T-cell (primary cell): ENCODE measurements at regions not wholly inside any gene's neighbourhood (a gene's known extent, or its start where the extent isn't known, plus 50 kb on each side); places are given as distances from the start of the nearest gene placed in this dataset.

Experiments
- ATAC-seq, 4 experiments: fragments of 200-7000 bp in 3 of 4; fragments of 150-1000 bp in 1 of 4; cut with Tn5 transposase; replicated peaks in 1 of 4; 1 replicate in 3 of 4; 2 replicates in 1 of 4; pipeline ENCODE4 v1.10.0; 2021; ENCODE audit warnings: moderate library complexity in 3 of 4, mild to moderate bottlenecking in 2 of 4, moderate number of reproducible peaks in 1 of 4
- CTCF ChIA-PET, 2 donors: fragments of 300-600 bp; sonication (Branson Sonifier 250); formaldehyde crosslinking; loops; one replicate each; lab custom pipeline; 2022; ENCODE audit warnings: antibody characterized with exemption in 2 of 2; lab: Charles Lee
- POLR2A ChIA-PET, 2 donors: fragments of 300-600 bp; sonication (Branson Sonifier 250); formaldehyde crosslinking; loops; one replicate each; lab custom pipeline; 2022; ENCODE audit warnings: antibody characterized with exemption in 2 of 2; lab: Charles Lee
- DNase-seq, 35 experiments: peaks; one replicate each; pipeline versions ENCODE4 v3.0.0 to v3.0.0-alpha.2; 2013 to 2023
- H3K27ac ChIP-seq: one replicate; pipeline ENCODE4 v1.5.1; 2013; ENCODE audit warnings: low read length
- H3K27me3 ChIP-seq, 2 experiments: replicated peaks in 1 of 2; 1 replicate in 1 of 2; 2 replicates in 1 of 2; pipeline versions ENCODE4 v1.6.1 to v1.7.0; 2013; ENCODE audit warnings: low read length in 1 of 2, mixed read lengths in 1 of 2; ENCODE audit not compliant: control insufficient read depth in 2 of 2, insufficient read depth in 2 of 2; ENCODE audit errors: extremely low read depth in 1 of 2
- H3K36me3 ChIP-seq, 2 donors: 1 replicate in 1 of 2; 2 replicates in 1 of 2; pipeline versions ENCODE4 v1.6.1 to v1.7.0; 2013; ENCODE audit warnings: low read length in 1 of 2; ENCODE audit not compliant: control insufficient read depth in 2 of 2, insufficient read depth in 1 of 2; ENCODE audit errors: extremely low read depth in 1 of 2
- H3K4me1 ChIP-seq, 2 experiments: 1 replicate in 1 of 2; 2 replicates in 1 of 2; pipeline versions ENCODE4 v1.6.1 to v1.7.0; 2013; ENCODE audit warnings: low read length in 2 of 2, mixed read lengths in 1 of 2; ENCODE audit not compliant: insufficient read depth in 2 of 2, control insufficient read depth in 1 of 2; ENCODE audit errors: extremely low read depth in 1 of 2
- H3K4me3 ChIP-seq, 2 donors: 1 replicate in 1 of 2; 2 replicates in 1 of 2; pipeline versions ENCODE4 v1.5.1 to v1.7.0; 2013; ENCODE audit warnings: mild to moderate bottlenecking in 2 of 2, low read length in 1 of 2, moderate library complexity in 1 of 2; ENCODE audit not compliant: control insufficient read depth in 1 of 2; ENCODE audit errors: extremely low read depth in 1 of 2
- H3K9me3 ChIP-seq: 2 replicates; pipeline ENCODE4 v1.7.0; 2013
- H3K27ac Mint-ChIP-seq, 2 donors: one replicate each; pipeline ENCODE4 v1.8.0; 2020 to 2021; ENCODE audit warnings: mild to moderate bottlenecking in 2 of 2, mixed read lengths in 2 of 2
- H3K27me3 Mint-ChIP-seq, 2 donors: one replicate each; pipeline ENCODE4 v1.8.0; 2021 to 2022; ENCODE audit warnings: mixed read lengths in 2 of 2
- H3K36me3 Mint-ChIP-seq: one replicate; pipeline ENCODE4 v1.8.0; 2021; ENCODE audit warnings: mixed read lengths
- H3K4me1 Mint-ChIP-seq, 3 donors: one replicate each; pipeline ENCODE4 v1.8.0; 2020 to 2022; ENCODE audit warnings: mixed read lengths in 3 of 3, mild to moderate bottlenecking in 1 of 3
- H3K4me3 Mint-ChIP-seq, 3 donors: one replicate each; pipeline ENCODE4 v1.8.0; 2020 to 2022; ENCODE audit warnings: mild to moderate bottlenecking in 3 of 3, mixed read lengths in 3 of 3, moderate library complexity in 3 of 3
- H3K9me3 Mint-ChIP-seq, 3 donors: one replicate each; pipeline ENCODE4 v1.8.0; 2020 to 2022; ENCODE audit warnings: mixed read lengths in 3 of 3
- WGBS: methylation state at CpG from one replicate; pipeline ENCODE4 v1.1.5; 2013; ENCODE audit warnings: missing lambda C conversion rate; ENCODE audit not compliant: insufficient coverage; 5-methylcytosine and 5-hydroxymethylcytosine counted together

DNA sequence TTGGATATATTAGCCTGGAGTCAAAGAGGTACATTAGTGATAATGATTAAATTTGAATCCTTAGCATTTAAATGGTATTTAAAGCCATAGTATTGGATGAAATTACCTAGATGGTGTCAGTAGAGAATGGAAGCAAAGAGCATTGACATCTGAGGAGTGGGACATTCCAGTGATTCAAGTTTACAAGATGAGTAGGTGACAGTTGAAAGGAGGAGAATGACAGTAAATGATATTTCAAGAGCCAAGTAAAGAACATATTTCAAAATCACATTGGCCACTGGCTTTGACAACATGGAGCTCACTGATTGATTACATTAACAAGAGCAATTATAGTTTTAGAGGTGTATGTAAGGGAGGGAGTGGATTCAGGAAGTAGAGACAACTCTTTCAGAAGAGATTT is 93.9 kb upstream of the MEF2C start:
- no peaks in the 10 kb centered on the region for H3K9me3 ChIP-seq
- no peak for ATAC-seq
- Mint-ChIP-seq H3K4me1 (peaks cover 0 to 5% (median 0%) of the 10 kb centered on the region in 3 donors), H3K27me3 (no peaks in the 10 kb centered on the region), H3K4me3 (no peak overlapping the region), H3K27ac (no peak overlapping the region), H3K36me3 (no peaks in the 10 kb centered on the region), H3K9me3 (peaks cover 0 to under 1% (median under 1%) of the 10 kb centered on the region in 3 donors)
- H3K36me3 ChIP-seq = no peaks in the 10 kb centered on the region
- DNase-seq = no peak
- ChIA-PET POLR2A (no interaction called here), CTCF (no interaction called here)
- no peaks in the 10 kb centered on the region for H3K27me3 ChIP-seq
- H3K4me3 ChIP-seq = no peak overlapping the region
- H3K4me1 ChIP-seq = no peaks in the 10 kb centered on the region
- H3K27ac ChIP-seq = no peak overlapping the region

DNA sequence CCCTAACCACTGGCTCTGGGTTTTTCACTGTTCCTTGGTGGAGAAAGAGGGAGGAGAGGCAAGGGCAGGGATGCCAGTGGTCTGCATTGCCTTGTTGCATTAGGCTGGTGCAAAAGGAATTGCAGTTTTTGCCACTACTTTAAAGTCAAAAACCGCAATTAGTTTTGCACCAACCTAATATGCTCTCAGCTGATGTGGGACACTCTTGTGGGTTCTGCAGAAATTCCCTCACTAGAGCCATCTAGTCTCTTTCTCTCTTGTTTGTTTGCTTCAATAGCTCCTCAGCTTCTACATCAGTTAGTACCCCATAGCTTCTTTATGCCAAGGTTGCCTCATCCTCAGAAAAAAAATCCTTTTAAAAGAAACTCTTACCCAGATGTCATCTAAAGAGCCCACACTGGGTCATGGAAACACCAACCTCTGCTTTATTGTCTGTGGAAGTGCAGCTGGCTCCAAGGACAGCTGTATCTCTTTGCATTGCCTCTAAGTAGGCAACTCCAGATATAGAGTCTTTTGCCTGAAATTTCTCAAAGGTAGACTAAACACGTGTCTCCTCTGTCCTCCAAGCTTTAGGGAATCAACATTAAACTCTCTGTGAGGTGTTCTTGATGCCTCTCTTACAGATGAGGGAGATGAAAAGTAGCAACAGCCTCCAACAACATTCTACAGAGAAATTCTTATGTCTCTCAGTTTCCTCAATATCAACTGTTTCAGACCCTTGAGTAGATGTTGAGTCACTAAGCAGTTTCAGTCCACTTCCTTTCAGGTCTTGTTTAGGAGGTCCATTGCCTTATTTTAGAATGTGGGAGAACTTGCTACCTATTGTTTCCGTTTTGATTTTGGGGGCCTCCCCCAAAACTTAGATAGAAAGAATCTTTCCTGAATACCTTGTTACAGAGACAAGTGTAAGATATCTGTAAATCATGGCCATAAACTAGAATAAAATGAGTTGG is 84.9 kb upstream of the MEF2C start:
- H3K4me3 ChIP-seq = no peak overlapping the region
- ChIA-PET CTCF (no interaction called here), POLR2A (no interaction called here)
- H3K27me3 ChIP-seq = no peaks in the 10 kb centered on the region
- no peaks in the 10 kb centered on the region for H3K9me3 ChIP-seq
- Mint-ChIP-seq H3K36me3 (no peaks in the 10 kb centered on the region), H3K27ac (no peak overlapping the region), H3K27me3 (no peaks in the 10 kb centered on the region), H3K4me1 (no peaks in the 10 kb centered on the region), H3K9me3 (peaks cover 0 to 7% (median 3%) of the 10 kb centered on the region in 3 donors), H3K4me3 (no peak overlapping the region)
- H3K36me3 ChIP-seq = no peaks in the 10 kb centered on the region
- no peaks in the 10 kb centered on the region for H3K4me1 ChIP-seq
- DNase-seq (no peak), ATAC-seq (no peak)
- H3K27ac ChIP-seq = no peak overlapping the region
- WGBS = 67% methylated on average over 1 of the region's 3 CpGs

- DNase-seq (no peak), ATAC-seq (no peak)
- Histone ChIP-seq H3K27me3 (no peaks in the 10 kb centered on the region), H3K36me3 (no peaks in the 10 kb centered on the region), H3K4me1 (no peaks in the 10 kb centered on the region), H3K4me3 (no peak overlapping the region), H3K9me3 (no peaks in the 10 kb centered on the region), H3K27ac (no peak overlapping the region)
- Mint-ChIP-seq H3K9me3 (peaks cover 0 to 3% (median 0%) of the 10 kb centered on the region in 3 donors), H3K27me3 (no peaks in the 10 kb centered on the region), H3K27ac (no peak overlapping the region), H3K36me3 (no peaks in the 10 kb centered on the region), H3K4me1 (no peaks in the 10 kb centered on the region), H3K4me3 (no peak overlapping the region)
- 63% methylated on average over 1 of the region's 1 CpG for WGBS
- ChIA-PET CTCF (no interaction called here), POLR2A (no interaction called here)
These were observed 81.8 kb upstream of the MEF2C start for GRCh38 chr5:88964831-88965230.

DNA sequence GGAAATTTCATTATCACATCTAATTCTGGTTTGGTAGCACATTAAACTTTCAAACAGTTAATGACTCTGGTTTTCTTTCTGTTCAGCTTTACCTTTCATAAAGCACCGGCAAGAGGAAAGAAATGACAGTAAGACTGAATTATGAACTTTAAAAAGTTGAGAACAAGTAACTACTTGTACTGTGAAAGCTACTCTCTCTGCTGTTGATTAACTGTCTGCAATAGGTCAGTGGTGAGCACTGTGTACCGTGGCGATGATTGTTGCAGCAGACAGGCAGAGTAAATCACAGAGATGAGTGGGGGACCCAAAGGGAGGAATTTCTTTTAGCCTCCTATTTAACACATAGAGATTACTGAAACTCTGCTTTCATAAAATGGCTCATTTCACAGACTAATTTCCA is 74.0 kb upstream of the MEF2C start:
- Histone ChIP-seq H3K4me3 (no peak overlapping the region), H3K4me1 (no peaks in the 10 kb centered on the region), H3K9me3 (no peaks in the 10 kb centered on the region), H3K27ac (no peak overlapping the region), H3K36me3 (no peaks in the 10 kb centered on the region), H3K27me3 (no peaks in the 10 kb centered on the region)
- Mint-ChIP-seq H3K36me3 (no peaks in the 10 kb centered on the region), H3K4me3 (no peak overlapping the region), H3K4me1 (no peaks in the 10 kb centered on the region), H3K9me3 (no peaks in the 10 kb centered on the region), H3K27me3 (no peaks in the 10 kb centered on the region), H3K27ac (no peak overlapping the region)
- ATAC-seq = no peak
- WGBS = no CpG with 5 or more reads among the region's 3 CpGs
- CTCF ChIA-PET = no interaction called here
- POLR2A ChIA-PET = no interaction called here
- DNase-seq = no peak

GRCh38 chr5:88956416-88956815 is 73.4 kb upstream of the MEF2C start:
- no peaks in the 10 kb centered on the region for H3K36me3 Mint-ChIP-seq
- no peaks in the 10 kb centered on the region for H3K9me3 Mint-ChIP-seq
- no peaks in the 10 kb centered on the region for H3K9me3 ChIP-seq
- H3K27me3 ChIP-seq = no peaks in the 10 kb centered on the region
- H3K36me3 ChIP-seq = no peaks in the 10 kb centered on the region
- no peak overlapping the region for H3K4me3 ChIP-seq
- H3K27ac Mint-ChIP-seq = no peak overlapping the region
- POLR2A ChIA-PET = no interaction called here
- H3K27me3 Mint-ChIP-seq = no peaks in the 10 kb centered on the region
- no CpG with 5 or more reads among the region's 2 CpGs for WGBS
- no peak overlapping the region for H3K27ac ChIP-seq
- DNase-seq (no peak), ATAC-seq (no peak)
- H3K4me1 Mint-ChIP-seq = no peaks in the 10 kb centered on the region
- H3K4me1 ChIP-seq = no peaks in the 10 kb centered on the region
- CTCF ChIA-PET = no interaction called here
- no peak overlapping the region for H3K4me3 Mint-ChIP-seq

GRCh38 chr5:88955403-88955802 is 72.4 kb upstream of the MEF2C start:
- no peaks in the 10 kb centered on the region for H3K9me3 Mint-ChIP-seq
- H3K4me1 Mint-ChIP-seq = no peaks in the 10 kb centered on the region
- DNase-seq = no peak
- no peak overlapping the region for H3K4me3 Mint-ChIP-seq
- Histone ChIP-seq H3K27ac (no peak overlapping the region), H3K4me1 (no peaks in the 10 kb centered on the region), H3K27me3 (no peaks in the 10 kb centered on the region), H3K4me3 (no peak overlapping the region), H3K9me3 (no peaks in the 10 kb centered on the region), H3K36me3 (no peaks in the 10 kb centered on the region)
- POLR2A ChIA-PET = no interaction called here
- WGBS = 100% methylated on average over 2 of the region's 4 CpGs
- CTCF ChIA-PET = no interaction called here
- H3K27me3 Mint-ChIP-seq = no peaks in the 10 kb centered on the region
- H3K27ac Mint-ChIP-seq = no peak overlapping the region
- ATAC-seq = no peak
- H3K36me3 Mint-ChIP-seq = no peaks in the 10 kb centered on the region
